ENCODE measurements at regions not wholly inside any gene's neighbourhood (a gene's known extent, or its start where the extent isn't known, plus 50 kb on each side); places are given as distances from the start of the nearest gene placed in this dataset.

DNA sequence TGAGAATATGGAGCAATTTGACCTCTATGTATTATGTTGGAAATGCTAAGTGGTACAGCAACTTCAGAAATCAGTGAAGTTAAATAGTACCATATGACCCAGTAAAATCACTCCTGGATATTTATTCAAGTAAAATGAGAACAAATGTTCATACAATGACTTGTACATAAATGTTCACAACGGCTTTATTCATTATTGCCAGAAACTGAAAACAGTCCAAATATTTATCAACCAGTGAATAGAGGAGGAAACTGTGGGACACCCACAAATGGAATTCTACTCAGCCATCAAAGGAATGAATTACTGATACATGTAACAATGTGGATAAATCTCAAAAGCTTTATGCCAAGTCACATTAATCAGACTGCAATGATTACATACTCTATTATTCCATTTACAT, 416.3 kb downstream of the AASDHPPT start:
- no peak for ATAC-seq
- H3K27ac ChIP-seq (ENCODE audit: low read length) = no peak overlapping the region; the same call in 1 of the 2 replicates
- BruUV-seq (replicated peaks) = no TSS peak

DNA sequence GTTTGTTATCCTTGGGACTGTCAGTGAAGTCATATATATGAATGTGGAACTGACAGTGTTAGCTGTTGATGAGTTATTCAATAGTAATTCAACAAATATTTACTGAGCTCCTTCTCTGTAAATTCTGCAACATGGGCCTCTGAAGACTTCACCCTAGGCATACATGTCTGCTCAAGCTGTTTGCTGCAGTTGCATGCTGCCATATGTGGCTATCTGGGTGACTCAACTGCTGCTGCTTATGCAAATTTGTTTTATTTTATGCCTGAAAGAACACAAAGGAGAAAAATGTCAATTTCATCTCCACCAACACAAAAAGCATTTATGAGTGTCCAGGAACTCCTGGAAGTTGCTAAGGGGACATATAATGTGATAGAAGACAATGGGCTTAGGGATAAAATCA, 417.6 kb downstream of the AASDHPPT start:
- BruUV-seq (replicated peaks) = no TSS peak
- no peaks in the 10 kb centered on the region for H3K4me1 ChIP-seq (ENCODE audit: control insufficient read depth, insufficient read depth, low read length)
- in situ Hi-C loops (cut with HindIII; ENCODE audit: low pct_unique_long_range_greater_than_20kb, low sequenced_read_pairs) = no loop called here
- intact Hi-C loops (cut with micrococcal nuclease; ENCODE audit: unreplicated experiment) = no loop called here
- CTCF ChIA-PET = no interaction called here
- POLR2A ChIA-PET = no interaction called here
- no peak overlapping the region for H3K4me3 ChIP-seq (ENCODE audit: low read depth in 2 of 2, low read length in 2 of 2)
- no peaks in the 10 kb centered on the region for H3K36me3 ChIP-seq (ENCODE audit: control insufficient read depth, insufficient read depth, low read length)
- TF ChIP-seq TCF7L2 (IDR thresholded peaks at IDR 0.05; ENCODE audit: low read depth, low read length) = no peak
- TF ChIP-seq CTCF (IDR thresholded peaks at IDR 0.05) = no peak
- no peak for TF ChIP-seq REST (IDR thresholded peaks at IDR 0.05; ENCODE audit: insufficient read depth in 1 of 2, low read depth in 2 of 2, low read length in 1 of 2)
- ATAC-seq (peak; percentile 90), DNase-seq (ENCODE audit: low read depth, low spot score) (peak; percentile 84)
- no peak overlapping the region; the same call in 1 of the 2 replicates for H3K27ac ChIP-seq (ENCODE audit: low read length)
- no peaks in the 10 kb centered on the region for H3K27me3 ChIP-seq (ENCODE audit: control insufficient read depth, insufficient read depth, low read length)
- peaks cover 20% of the 10 kb centered on the region for H3K9me3 ChIP-seq (ENCODE audit: control insufficient read depth, insufficient read depth, low read depth, low read length)

More for the DNA sequence above, 416.3 kb downstream of the AASDHPPT start:
- Histone ChIP-seq H3K36me3 (ENCODE audit: control insufficient read depth, insufficient read depth, low read length) (no peaks in the 10 kb centered on the region), H3K4me3 (ENCODE audit: low read depth in 2 of 2, low read length in 2 of 2) (no peak overlapping the region), H3K9me3 (ENCODE audit: control insufficient read depth, insufficient read depth, low read depth, low read length) (peaks cover 33% of the 10 kb centered on the region), H3K4me1 (ENCODE audit: control insufficient read depth, insufficient read depth, low read length) (no peaks in the 10 kb centered on the region), H3K27me3 (ENCODE audit: control insufficient read depth, insufficient read depth, low read length) (no peaks in the 10 kb centered on the region)
- ChIA-PET POLR2A (no interaction called here), CTCF (no interaction called here)
- intact Hi-C loops (cut with micrococcal nuclease; ENCODE audit: unreplicated experiment) = no loop called here
- no peak for DNase-seq (ENCODE audit: low read depth, low spot score)
- in situ Hi-C loops (cut with HindIII; ENCODE audit: low pct_unique_long_range_greater_than_20kb, low sequenced_read_pairs) = no loop called here
- TF ChIP-seq TCF7L2 (IDR thresholded peaks at IDR 0.05; ENCODE audit: low read depth, low read length) = no peak
- no peak for TF ChIP-seq REST (IDR thresholded peaks at IDR 0.05; ENCODE audit: insufficient read depth in 1 of 2, low read depth in 2 of 2, low read length in 1 of 2)
- TF ChIP-seq CTCF (IDR thresholded peaks at IDR 0.05) = no peak
- TF ChIP-seq SIN3A (IDR thresholded peaks at IDR 0.05; ENCODE audit: borderline replicate concordance, insufficient read depth, low read depth, low read length) = no peak
- TF ChIP-seq POLR2AphosphoS5 (IDR thresholded peaks at IDR 0.05; ENCODE audit: low read depth, low read length) = no peak
